Bronchial epithelial cell (primary cell): ENCODE measurements at regions not wholly inside any gene's neighbourhood (a gene's known extent, or its start where the extent isn't known, plus 50 kb on each side); places are given as distances from the start of the nearest gene placed in this dataset.
"Not testable (repeated sequence)": the region's sequence is repeated elsewhere in the genome, so short reads cannot be mapped to it uniquely, and the experiment has no call there.

Experiments used
- DNase-seq: peaks from one replicate; pipeline ENCODE4 v3.0.0-alpha.2; 2010; ENCODE audit warnings: low read depth
- FAIRE-seq: peaks from 2 replicates; lab custom pipeline; 2011; peaks lifted over from hg19 to GRCh38; lab: Jason Lieb, UNC
- H3K27me3 ChIP-seq: 2 replicates; pipeline ENCODE4 v1.5.1; 2011; ENCODE audit warnings: low read length; ENCODE audit not compliant: control insufficient read depth, insufficient read depth
- H3K36me3 ChIP-seq: 2 replicates; pipeline ENCODE4 v1.5.1; 2011; ENCODE audit warnings: low read length; ENCODE audit not compliant: control insufficient read depth, insufficient read depth
- H3K4me3 ChIP-seq: 2 replicates; pipeline ENCODE4 v1.5.1; 2011; ENCODE audit warnings: mild to moderate bottlenecking, low read depth, low read length, control low read depth
- CTCF ChIP-seq: IDR thresholded peaks from 2 replicates; pipeline ENCODE4 v1.5.1; 2011; ENCODE audit warnings: mild to moderate bottlenecking, moderate library complexity, low read length, control low read depth, inconsistent platforms; ENCODE audit not compliant: insufficient read depth, severe bottlenecking

GRCh38 chr2:53610260-53610659 is 157.3 kb upstream of the CHAC2 start:
- Histone ChIP-seq H3K27me3 (no peaks in the 10 kb centered on the region), H3K36me3 (no peaks in the 10 kb centered on the region), H3K4me3 (no peak overlapping the region)
- DNase-seq (no peak), FAIRE-seq (no peak)
- no peak for TF ChIP-seq CTCF

- TF ChIP-seq CTCF: no peak
- no peak for FAIRE-seq
- no peak for DNase-seq
- no peak overlapping the region for H3K4me3 ChIP-seq
- no peaks in the 10 kb centered on the region for H3K36me3 ChIP-seq
- no peaks in the 10 kb centered on the region for H3K27me3 ChIP-seq
Observed at GRCh38 chr2:53609551-53609950, 158.1 kb upstream of the CHAC2 start.

GRCh38 chr2:53608293-53608692 is 159.3 kb upstream of the CHAC2 start:
- DNase-seq (no peak), FAIRE-seq (no peak)
- no peak for TF ChIP-seq CTCF
- Histone ChIP-seq H3K27me3 (no peaks in the 10 kb centered on the region), H3K36me3 (no peaks in the 10 kb centered on the region), H3K4me3 (no peak overlapping the region)

- DNase-seq (peak; percentile 23), FAIRE-seq (no peak)
- TF ChIP-seq CTCF: no peak
- H3K27me3 ChIP-seq: no peaks in the 10 kb centered on the region
- H3K4me3 ChIP-seq: no peak overlapping the region
- no peaks in the 10 kb centered on the region for H3K36me3 ChIP-seq
Observed at GRCh38 chr2:53600815-53601214, 166.8 kb upstream of the CHAC2 start.

GRCh38 chr2:53586733-53587612 is 180.6 kb upstream of the CHAC2 start:
- H3K36me3 ChIP-seq, FAIRE-seq: not testable (repeated sequence)

GRCh38 chr2:53584986-53585385 is 182.6 kb upstream of the CHAC2 start:
- Histone ChIP-seq H3K36me3 (no peaks in the 10 kb centered on the region), H3K27me3 (no peaks in the 10 kb centered on the region), H3K4me3 (no peak overlapping the region)
- FAIRE-seq (no peak), DNase-seq (no peak)
- no peak for TF ChIP-seq CTCF

More at GRCh38 chr2:53586733-53587612, 180.6 kb upstream of the CHAC2 start:
- DNase-seq, H3K27me3 ChIP-seq, H3K4me3 ChIP-seq: not testable (repeated sequence)
